SHP77 (cell line): ENCODE measurements at regions not wholly inside any gene's neighbourhood (a gene's known extent, or its start where the extent isn't known, plus 50 kb on each side); places are given as distances from the start of the nearest gene placed in this dataset.

Source experiments
- DNase-seq, 2 experiments: peaks; one replicate each; lab custom pipeline; 2025; lab: John Stamatoyannopoulos, UW

DNA sequence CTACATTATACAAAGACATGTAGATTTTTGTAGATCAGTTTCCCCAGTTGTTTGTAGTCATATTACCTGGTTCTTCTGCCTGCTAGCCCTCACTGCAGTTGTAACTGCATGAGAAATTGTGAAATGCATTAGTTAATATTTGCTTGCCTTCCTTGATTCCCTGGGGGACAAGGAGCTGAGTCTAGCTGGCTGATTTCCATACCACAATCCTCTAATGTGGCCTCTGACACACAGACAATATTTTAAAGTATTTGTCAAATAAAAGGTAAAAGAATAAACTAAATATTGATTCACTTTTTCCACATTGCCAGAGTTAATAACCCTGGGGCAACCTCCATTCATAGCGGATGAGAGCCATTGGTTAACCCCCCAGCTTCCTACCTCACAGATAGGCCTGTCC, 128.8 kb upstream of the TMEM132C start:
- no peak for DNase-seq

DNA sequence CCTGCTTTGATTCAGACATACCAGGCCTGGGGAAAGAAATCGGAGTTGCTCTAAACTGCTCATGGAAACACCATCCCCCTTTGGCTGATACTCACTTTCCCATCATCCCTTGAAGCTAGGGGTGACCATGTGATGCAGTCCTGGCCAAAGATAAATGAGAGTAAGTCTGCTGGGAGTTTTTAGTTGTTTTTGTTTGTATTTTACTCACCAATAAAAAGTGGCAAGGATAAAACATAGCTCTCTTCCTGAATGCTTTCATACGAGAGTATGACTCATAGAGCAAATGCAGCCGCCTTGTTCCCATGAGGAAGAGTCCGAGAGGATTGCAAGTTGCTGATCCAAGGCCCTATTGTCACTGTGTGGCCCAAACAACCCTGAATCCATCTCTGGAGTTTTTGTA, 126.4 kb upstream of the TMEM132C start:
- no peak for DNase-seq

DNA sequence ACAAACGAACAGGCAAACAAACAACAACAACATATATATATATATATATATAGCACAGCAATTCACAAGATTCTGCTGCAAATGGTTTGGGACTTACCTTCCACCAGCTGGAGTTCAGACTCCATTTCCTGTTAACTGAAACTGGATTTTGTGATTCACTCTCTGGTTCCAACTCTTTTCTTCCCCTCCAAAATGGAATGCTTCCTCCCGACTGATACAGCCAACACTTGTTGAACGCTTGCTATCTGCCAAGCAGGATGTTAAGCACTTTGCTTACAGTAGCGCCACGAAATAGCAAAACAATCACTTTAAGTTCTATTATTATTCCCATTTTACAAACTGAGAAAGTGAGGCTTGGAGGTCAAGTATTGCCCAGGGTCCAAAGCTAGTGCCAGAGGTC, 116.0 kb upstream of the TMEM132C start:
- DNase-seq = no peak

DNA sequence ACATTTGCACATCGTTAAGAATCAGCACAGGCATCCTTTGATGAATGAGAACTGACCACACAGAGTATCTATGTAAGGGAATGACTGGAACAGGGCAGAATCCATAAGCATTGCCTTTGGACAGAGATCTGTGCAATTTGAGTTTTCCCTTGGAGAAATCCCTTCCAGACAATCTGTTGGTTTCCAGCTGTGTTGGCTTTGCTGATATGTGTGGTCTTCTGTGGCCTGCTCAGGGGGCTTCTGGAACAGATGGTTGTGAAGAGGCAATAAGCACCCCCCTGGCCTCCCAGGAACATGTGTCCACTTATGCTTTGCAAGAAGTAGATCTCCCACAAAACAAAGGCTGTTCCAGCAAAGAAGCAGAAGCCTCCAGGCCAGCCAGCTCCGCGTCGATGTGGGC, 111.4 kb upstream of the TMEM132C start:
- no peak for DNase-seq

DNA sequence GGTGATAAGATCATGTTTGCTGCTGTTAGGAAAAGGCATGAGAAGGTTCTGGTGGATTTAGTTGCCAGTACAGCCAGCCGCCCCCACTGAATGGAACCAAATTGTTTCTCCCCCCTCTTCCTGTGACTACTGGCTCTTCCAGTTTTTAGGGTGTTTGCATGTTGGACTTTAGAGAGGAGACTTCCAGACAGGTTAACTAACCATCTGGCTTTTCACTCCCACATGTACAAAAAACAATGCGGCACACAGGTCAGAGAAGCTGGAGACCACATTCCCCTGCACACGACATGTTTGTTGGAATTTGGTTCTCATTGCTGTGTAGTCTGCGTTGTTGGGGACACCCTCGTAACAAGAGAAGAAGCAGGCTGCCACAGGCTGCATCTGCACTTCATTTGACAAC, 103.9 kb upstream of the TMEM132C start:
- DNase-seq = no peak

DNA sequence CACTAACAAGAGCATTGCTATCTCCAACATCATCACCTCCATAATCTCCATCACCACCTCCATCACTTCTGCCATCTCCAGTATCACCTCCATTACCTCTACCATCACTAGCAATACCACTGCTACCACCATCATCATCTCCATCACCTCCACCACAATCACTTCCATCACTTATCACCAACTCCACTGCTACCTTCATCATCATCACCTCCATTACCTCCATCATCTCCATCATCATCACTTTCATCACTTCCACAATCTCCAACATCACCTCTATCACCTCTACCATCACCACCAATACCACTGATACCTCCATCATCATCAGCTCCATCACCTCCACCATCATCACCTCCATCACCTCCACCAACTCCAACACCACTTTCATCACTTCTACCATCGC, 102.4 kb upstream of the TMEM132C start:
- no peak for DNase-seq

DNA sequence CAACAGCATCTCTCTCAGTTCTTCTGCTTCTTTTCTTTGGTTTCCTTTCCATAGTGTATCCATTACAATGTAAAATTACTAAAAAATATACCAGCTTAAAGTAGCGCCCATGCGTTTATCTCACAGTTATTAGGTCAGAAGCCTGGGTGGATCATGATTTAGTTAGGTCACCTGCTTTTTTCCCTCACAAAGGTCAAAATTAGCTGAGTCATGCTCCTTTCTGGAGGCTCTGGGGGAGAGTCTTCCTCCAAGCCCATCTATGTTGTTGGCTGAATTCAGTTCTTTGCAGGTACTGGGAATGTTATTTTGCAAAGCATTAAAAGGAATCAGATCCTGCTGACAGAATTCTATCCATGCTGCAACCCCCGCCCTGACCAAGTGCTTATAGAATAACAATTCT, 101.6 kb upstream of the TMEM132C start:
- no peak for DNase-seq

DNA sequence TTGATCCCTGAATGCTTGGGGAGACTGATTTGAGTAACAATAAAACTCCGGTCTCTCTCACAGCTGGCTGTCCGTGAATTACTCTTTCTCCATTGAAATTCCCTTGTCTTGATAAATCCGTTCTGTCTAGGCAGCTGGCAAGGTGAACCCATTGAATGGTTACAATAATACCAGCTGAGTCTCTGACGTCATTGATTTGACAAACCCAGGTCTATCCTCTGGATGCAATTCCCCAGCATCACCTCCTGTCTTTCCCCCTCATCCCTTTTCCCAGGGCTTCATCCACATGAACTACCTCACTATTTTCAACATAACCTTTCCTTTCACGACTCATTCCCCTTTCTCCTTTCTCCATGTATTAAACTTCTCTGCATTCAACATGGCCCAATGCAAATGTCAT, 98.7 kb upstream of the TMEM132C start:
- no peak for DNase-seq

DNA sequence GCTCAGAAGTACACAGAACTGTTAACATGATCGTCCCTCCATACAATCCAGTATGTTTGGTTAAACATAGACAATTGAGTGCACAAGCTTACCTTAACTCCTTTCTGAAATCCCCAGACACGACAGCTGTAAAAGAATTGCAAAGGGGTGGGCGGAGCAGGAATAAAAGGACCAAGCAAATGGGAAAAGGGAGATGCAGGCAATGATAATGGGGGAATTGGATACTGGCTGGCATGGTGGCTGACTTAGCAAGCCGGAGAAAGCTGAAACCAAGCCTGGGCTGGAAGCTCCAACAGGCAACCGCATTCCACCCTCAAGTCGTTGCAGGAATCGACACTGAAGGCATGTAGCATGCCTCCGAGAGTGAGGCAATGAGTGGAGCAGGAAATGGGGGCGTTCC, 96.8 kb upstream of the TMEM132C start:
- no peak for DNase-seq

DNA sequence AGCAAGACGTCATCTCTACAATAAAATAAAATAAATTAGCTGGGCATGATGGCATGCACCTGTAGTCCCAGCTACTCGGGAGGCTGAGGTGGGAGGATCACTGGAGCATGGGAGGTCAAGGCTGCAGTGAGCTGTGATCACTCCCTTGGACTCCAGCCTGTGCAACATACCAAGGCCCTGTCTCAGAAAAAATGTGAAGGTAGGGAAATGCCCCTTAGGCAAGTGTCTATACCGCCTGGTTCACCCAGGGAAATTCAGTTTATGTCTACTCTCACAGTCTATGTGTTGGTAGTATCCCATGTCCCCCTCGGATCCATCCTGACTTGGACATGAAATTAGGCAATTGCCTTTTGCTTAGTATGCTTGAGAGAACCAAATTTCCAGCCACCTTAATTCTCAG, 88.4 kb upstream of the TMEM132C start:
- DNase-seq = no peak

DNA sequence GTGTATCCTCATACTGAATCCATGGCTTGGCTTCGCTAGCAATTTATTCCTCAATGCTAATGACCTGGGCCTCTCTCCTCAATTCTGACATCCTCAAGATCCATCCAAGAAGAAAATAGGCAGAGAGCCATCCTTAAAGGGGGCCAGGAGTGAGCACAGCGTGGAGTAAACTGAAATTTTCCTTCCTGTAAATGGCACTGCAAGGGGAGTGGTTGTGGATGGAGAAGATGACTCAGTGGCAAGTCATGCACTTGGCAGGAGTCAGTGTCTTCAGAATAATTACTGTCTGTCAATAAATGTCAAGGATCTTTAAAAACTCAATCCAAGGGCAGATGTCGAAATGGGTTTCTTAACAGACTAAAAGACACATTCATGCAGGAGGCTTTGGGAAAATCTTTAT, 88.0 kb upstream of the TMEM132C start:
- DNase-seq = no peak

DNA sequence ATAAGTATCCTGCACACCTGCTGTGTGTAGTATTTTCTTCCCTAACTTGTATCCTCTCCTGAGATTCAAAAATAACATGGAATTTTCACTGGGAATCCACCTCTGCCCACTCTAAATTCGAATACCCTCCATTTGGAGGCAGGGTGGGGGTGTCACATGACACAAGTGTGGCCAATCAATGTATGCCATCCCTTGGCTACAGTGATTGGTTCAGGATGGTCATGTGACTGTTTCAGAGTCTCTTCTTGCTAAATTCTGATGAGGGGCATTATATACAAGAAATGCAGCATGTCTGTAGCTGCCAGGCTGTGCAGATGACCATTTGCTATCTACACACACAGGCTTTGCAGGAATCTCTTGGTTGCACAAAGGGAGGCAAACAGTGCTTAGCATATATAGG, 86.8 kb upstream of the TMEM132C start:
- no peak for DNase-seq

DNA sequence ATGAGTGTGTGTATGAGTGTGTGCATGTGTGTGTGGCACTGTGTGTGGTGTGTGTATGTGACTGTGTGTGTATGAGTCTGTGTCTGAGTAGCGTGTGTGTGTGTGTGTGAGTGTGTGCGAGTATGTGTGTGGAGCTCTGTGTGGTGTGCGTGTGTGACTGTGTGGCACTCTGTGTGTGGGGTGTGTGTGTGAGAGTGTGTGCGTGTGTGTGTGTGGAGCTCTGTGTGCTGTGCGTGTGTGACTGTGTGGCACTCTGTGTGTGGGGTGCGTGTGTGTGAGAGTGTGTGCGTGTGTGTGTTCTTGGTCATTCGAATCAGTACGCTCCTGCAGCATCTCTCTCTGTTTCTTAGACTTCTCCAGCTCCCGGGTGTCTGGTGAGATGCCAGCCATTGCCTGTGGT, 76.9 kb upstream of the TMEM132C start:
- DNase-seq = no peak

DNA sequence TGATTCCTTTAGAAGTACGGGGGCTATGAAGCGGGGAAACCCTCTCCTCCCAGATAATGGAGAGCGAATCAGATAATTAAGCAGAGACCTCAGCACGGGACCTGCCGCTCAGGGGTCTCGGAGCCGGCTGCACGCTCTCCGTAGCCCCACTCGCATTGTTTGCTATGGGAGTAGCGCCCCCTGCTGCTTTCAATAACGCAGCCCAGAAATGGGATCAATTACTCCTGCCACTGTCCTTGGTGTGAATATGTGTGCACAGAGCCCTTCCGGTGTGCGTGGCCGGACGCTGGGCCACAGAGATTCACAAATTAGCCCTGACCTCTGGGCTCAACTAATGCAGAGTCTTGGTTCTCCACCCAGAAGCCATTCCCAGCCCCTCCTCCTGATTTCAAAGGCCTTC, 76.4 kb upstream of the TMEM132C start:
- peak; percentile 9 to 15 for DNase-seq

DNA sequence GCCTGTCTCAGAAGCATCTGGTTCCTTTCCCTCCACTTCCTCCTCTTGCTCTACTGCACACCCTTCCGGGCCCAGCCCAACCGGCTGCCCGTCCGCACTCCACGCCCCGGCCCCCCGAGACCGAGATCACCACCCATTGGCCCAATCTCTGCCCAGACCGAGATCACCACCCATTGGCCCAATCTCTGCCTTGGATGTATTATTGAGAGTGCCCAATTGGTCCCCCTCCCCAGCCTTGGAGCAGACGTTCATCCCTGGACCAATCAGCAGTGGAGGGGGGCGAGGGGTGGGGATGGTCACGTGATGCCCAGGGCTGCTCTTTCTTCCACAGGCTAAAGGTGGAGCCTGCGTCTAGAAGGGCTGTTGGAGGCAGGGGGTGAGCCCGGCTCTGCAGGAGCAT, 75.6 kb upstream of the TMEM132C start:
- no peak for DNase-seq

DNA sequence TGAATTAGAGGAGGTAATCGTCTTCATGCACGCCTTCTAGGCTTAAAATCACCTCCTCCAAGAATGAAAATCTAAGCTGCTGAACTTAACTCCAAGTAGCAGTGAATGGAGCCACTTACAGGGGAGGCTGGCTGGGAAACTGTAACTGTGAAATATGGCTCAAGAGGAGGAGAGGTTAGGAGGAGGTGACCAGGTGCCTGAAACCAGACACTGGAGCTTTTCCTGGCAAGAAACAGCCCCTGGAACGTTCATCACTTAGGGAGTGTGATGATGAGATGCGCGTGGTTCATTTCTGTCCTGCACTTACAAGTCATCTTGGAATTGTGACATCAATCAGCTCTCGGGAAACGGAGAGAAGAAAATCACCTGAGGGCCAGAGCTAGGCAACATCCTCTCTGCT, 62.3 kb upstream of the TMEM132C start:
- no peak for DNase-seq

DNA sequence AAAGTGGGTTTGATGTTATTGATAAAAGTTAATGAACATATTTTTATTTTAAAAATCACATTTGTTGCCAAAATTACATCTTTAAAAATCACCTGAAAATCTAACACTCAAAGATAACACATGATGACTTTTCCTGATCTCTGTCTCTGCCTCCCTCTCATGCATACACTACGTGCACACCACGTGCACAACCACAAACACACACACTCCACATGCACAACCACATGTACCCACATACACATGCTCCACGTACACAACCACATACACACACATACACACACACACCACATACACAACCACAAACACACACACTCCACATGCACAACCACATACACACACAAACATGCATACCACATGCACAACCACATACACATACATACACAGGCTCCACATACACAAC, 61.8 kb upstream of the TMEM132C start:
- no peak for DNase-seq

DNA sequence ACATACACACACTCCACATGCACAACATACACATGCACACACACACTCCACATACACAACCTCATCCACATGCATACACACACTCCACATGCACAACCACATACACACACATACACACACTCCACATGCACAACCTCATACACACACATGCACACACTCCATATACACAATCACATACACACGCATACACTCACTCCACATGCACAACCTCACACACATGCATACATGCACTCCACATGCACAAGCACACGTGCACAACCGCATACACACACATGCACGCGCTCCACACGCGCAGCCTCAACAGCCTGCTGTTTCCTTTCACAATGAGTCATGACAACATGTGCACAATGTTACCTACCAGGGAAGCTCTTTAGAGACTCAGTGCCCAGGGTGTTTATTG, 61.2 kb upstream of the TMEM132C start:
- DNase-seq = no peak
